WTC11 (cell line): ENCODE measurements at regions not wholly inside any gene's neighbourhood (a gene's known extent, or its start where the extent isn't known, plus 50 kb on each side); places are given as distances from the start of the nearest gene placed in this dataset.

Source experiments
- ATAC-seq: fragments of 200-7000 bp; cut with Tn5 transposase; 2 replicates; pipeline ENCODE4 v1.10.0; 2021; ENCODE audit warnings: mild to moderate bottlenecking, moderate library complexity
- CTCF ChIA-PET: fragments of 300-600 bp; sonication (Branson Sonifier 250); formaldehyde crosslinking; loops from one replicate; lab custom pipeline; 2021; ENCODE audit warnings: antibody characterized with exemption; lab: Charles Lee
- POLR2A ChIA-PET: fragments of 350-600 bp; sonication (Branson Sonifier 250); formaldehyde crosslinking; loops from one replicate; lab custom pipeline; 2021; ENCODE audit warnings: antibody characterized with exemption; lab: Charles Lee
- DNase-seq: peaks from one replicate; pipeline ENCODE4 v3.0.0; 2021; ENCODE audit warnings: low spot score
- H3K27ac Mint-ChIP-seq: 2 replicates; pipeline ENCODE4 v1.8.0; 2021; ENCODE audit warnings: mixed read lengths
- H3K27me3 Mint-ChIP-seq: 2 replicates; pipeline ENCODE4 v1.8.0; 2021; ENCODE audit warnings: low read depth, mild to moderate bottlenecking, moderate library complexity, mixed read lengths
- H3K36me3 Mint-ChIP-seq: 2 replicates; pipeline ENCODE4 v1.8.0; 2021; ENCODE audit warnings: mixed read lengths
- H3K4me1 Mint-ChIP-seq: 2 replicates; pipeline ENCODE4 v1.8.0; 2022; ENCODE audit warnings: mixed read lengths
- H3K4me3 Mint-ChIP-seq: 2 replicates; pipeline ENCODE4 v1.8.0; 2021; ENCODE audit warnings: mild to moderate bottlenecking, moderate library complexity, mixed read lengths
- H3K9me3 Mint-ChIP-seq: 2 replicates; pipeline ENCODE4 v1.8.0; 2021; ENCODE audit warnings: mixed read lengths
- E2F5 ChIP-seq: sonication (generic); formaldehyde crosslinking; IDR thresholded peaks from 2 replicates; pipeline ENCODE4 v1.8.1; 2022; ENCODE audit warnings: mild to moderate bottlenecking, moderate library complexity, missing genetic modification reagents
- ERG ChIP-seq: fragments of 250-450 bp; sonication (Bioruptor Pico); IDR thresholded peaks from 2 replicates; pipeline ENCODE4 v1.8.0; 2021; ENCODE audit warnings: mild to moderate bottlenecking
- FOXJ3 ChIP-seq: sonication (generic); formaldehyde crosslinking; IDR thresholded peaks from 2 replicates; pipeline ENCODE4 v1.9.0; 2021; ENCODE audit warnings: missing genetic modification reagents, mild to moderate bottlenecking, borderline replicate concordance
- GRHL2 ChIP-seq: fragments of 250-450 bp; sonication (Bioruptor Pico); IDR thresholded peaks from 2 replicates; pipeline ENCODE4 v1.8.0; 2022; ENCODE audit warnings: mild to moderate bottlenecking, moderate library complexity; ENCODE audit not compliant: insufficient replicate concordance, severe bottlenecking
- JAZF1 ChIP-seq: fragments of 250-450 bp; sonication (Bioruptor Pico); IDR thresholded peaks from 2 replicates; pipeline ENCODE4 v1.9.0; 2021; ENCODE audit warnings: moderate library complexity, mild to moderate bottlenecking, inconsistent platforms
- MAX ChIP-seq: sonication (generic); formaldehyde crosslinking; IDR thresholded peaks from 2 replicates; pipeline ENCODE4 v1.8.0; 2022; ENCODE audit warnings: mild to moderate bottlenecking, missing genetic modification reagents
- MLX ChIP-seq: sonication (generic); formaldehyde crosslinking; IDR thresholded peaks from 2 replicates; pipeline ENCODE4 v1.8.1; 2023; ENCODE audit warnings: mild to moderate bottlenecking, missing genetic modification reagents, moderate library complexity
- MYBL2 ChIP-seq: sonication (generic); formaldehyde crosslinking; IDR thresholded peaks from 2 replicates; pipeline ENCODE4 v1.8.1; 2023; ENCODE audit warnings: mild to moderate bottlenecking, moderate library complexity, missing genetic modification reagents
- NR2C2 ChIP-seq: sonication (generic); formaldehyde crosslinking; IDR thresholded peaks from 2 replicates; pipeline ENCODE4 v1.8.0; 2022; ENCODE audit warnings: mild to moderate bottlenecking, missing genetic modification reagents
- OVOL2 ChIP-seq: fragments of 250-450 bp; sonication (Bioruptor Pico); IDR thresholded peaks from 2 replicates; pipeline ENCODE4 v1.9.0; 2021; ENCODE audit warnings: mild to moderate bottlenecking, borderline replicate concordance
- PREB ChIP-seq: sonication (generic); formaldehyde crosslinking; IDR thresholded peaks from 2 replicates; pipeline ENCODE4 v1.8.1; 2022; ENCODE audit warnings: mild to moderate bottlenecking, missing genetic modification reagents, moderate library complexity, borderline replicate concordance
- RORB ChIP-seq: fragments of 250-450 bp; sonication (Bioruptor Pico); IDR thresholded peaks from 2 replicates; pipeline ENCODE4 v1.9.0; 2021; ENCODE audit warnings: mild to moderate bottlenecking
- STAT6 ChIP-seq: sonication (generic); formaldehyde crosslinking; conservative IDR thresholded peaks from 2 replicates; pipeline ENCODE4 v1.8.1; 2023; ENCODE audit warnings: mild to moderate bottlenecking, low read depth, missing genetic modification reagents, moderate library complexity
- ZNF263 ChIP-seq: sonication (generic); formaldehyde crosslinking; IDR thresholded peaks from 2 replicates; pipeline ENCODE4 v1.8.1; 2022; ENCODE audit warnings: low read depth, mild to moderate bottlenecking, moderate library complexity, missing genetic modification reagents
- ZNF423 ChIP-seq: fragments of 250-450 bp; sonication (Bioruptor Pico); IDR thresholded peaks from 2 replicates; pipeline ENCODE4 v2.1.2; 2022; ENCODE audit warnings: mild to moderate bottlenecking, moderate library complexity
- ZNF512 ChIP-seq: sonication (generic); formaldehyde crosslinking; IDR thresholded peaks from 2 replicates; pipeline ENCODE4 v1.8.1; 2022; ENCODE audit warnings: missing genetic modification reagents, borderline replicate concordance
- ZNF671 ChIP-seq: fragments of 250-450 bp; sonication (Bioruptor Pico); IDR thresholded peaks from 2 replicates; pipeline ENCODE4 v1.8.0; 2021; ENCODE audit warnings: mild to moderate bottlenecking
- ZSCAN18 ChIP-seq: fragments of 250-450 bp; sonication (Bioruptor Pico); IDR thresholded peaks from 2 replicates; pipeline ENCODE4 v2.1.2; 2022; ENCODE audit warnings: mild to moderate bottlenecking, moderate library complexity

- TF ChIP-seq E2F5 (CRISPR knock-in tag), result no peak
- no peak for TF ChIP-seq ZNF671 (CRISPR knock-in tag)
- TF ChIP-seq MYBL2, result no peak
- no peak for TF ChIP-seq STAT6 (CRISPR knock-in tag)
- no peak for TF ChIP-seq GRHL2 (CRISPR knock-in tag)
- no peak for TF ChIP-seq PREB (CRISPR knock-in tag)
- TF ChIP-seq ZSCAN18 (CRISPR knock-in tag), result no peak
- Mint-ChIP-seq H3K27ac (no peak overlapping the region), H3K4me3 (no peak overlapping the region), H3K27me3 (no peaks in the 10 kb centered on the region; the same call in 1 of the 2 replicates), H3K9me3 (no peaks in the 10 kb centered on the region; the same call in 1 of the 2 replicates), H3K4me1 (peaks cover 30% of the 10 kb centered on the region), H3K36me3 (no peaks in the 10 kb centered on the region)
- ATAC-seq, result no peak
- ChIA-PET POLR2A (no interaction called here), CTCF (no interaction called here)
- no peak for DNase-seq
Measured at GRCh38 chr2:12113412-12113811, 367.0 kb downstream of the LPIN1 start.

- Mint-ChIP-seq H3K9me3 (no peaks in the 10 kb centered on the region; the same call in 1 of the 2 replicates), H3K4me3 (no peak overlapping the region), H3K36me3 (no peaks in the 10 kb centered on the region), H3K4me1 (peaks cover 25% of the 10 kb centered on the region), H3K27me3 (no peaks in the 10 kb centered on the region; the same call in 1 of the 2 replicates), H3K27ac (no peak overlapping the region)
- ChIA-PET CTCF (interaction anchor here (0.7 kb wide), 1 partner anchor 42 kb away, joined by 5 read pairs; no protein-coding TSS in a partner anchor), POLR2A (interaction anchor here (1.2 kb wide), 1 partner anchor 18 kb away, joined by 5 read pairs; no protein-coding TSS in a partner anchor)
- TF ChIP-seq ZNF423 (CRISPR knock-in tag) (no peak), MAX (no peak), ERG (CRISPR knock-in tag) (no peak), MLX (no peak), ZNF263 (no peak), FOXJ3 (no peak), RORB (CRISPR knock-in tag) (no peak), NR2C2 (CRISPR knock-in tag) (no peak), ZNF512 (CRISPR knock-in tag) (no peak), E2F5 (CRISPR knock-in tag) (no peak), JAZF1 (CRISPR knock-in tag) (no peak), OVOL2 (CRISPR knock-in tag) (no peak)
- DNase-seq, result no peak
- no peak for ATAC-seq
Measured at GRCh38 chr2:12114816-12115215, 368.4 kb downstream of the LPIN1 start.
